Ovary (tissue), 3 donors: ENCODE measurements at regions not wholly inside any gene's neighbourhood (a gene's known extent, or its start where the extent isn't known, plus 50 kb on each side); places are given as distances from the start of the nearest gene placed in this dataset.

Experiments used
- CTCF ChIP-seq, 3 donors: fragments of 450-650 bp in 2 of 3; fragments of 200-600 bp in 1 of 3; IDR thresholded peaks; one replicate each; pipeline versions ENCODE4 v1.5.1 to v1.8.0; 2016 to 2022; ENCODE audit warnings: antibody characterized with exemption in 3 of 3, mild to moderate bottlenecking in 1 of 3
- EP300 ChIP-seq: sonication (generic); formaldehyde crosslinking; IDR thresholded peaks from one replicate; pipeline ENCODE4 v1.6.1; 2017; ENCODE audit warnings: antibody characterized with exemption
- donor health status: DM: no; HTN: no; CAD: no.

- TF ChIP-seq CTCF (IDR thresholded peaks at IDR 0.05), result no peak
- no peak for TF ChIP-seq EP300
Measured at GRCh38 chr1:67525053-67525760, 95.0 kb upstream of the SERBP1 start.
